ENCODE measurements at regions not wholly inside any gene's neighbourhood (a gene's known extent, or its start where the extent isn't known, plus 50 kb on each side); places are given as distances from the start of the nearest gene placed in this dataset.

GRCh38 chr7:89511900-89512299, 642.4 kb upstream of the STEAP1 start:
- no peaks in the 10 kb centered on the region for H3K27me3 ChIP-seq (ENCODE audit: control insufficient read depth in 2 of 2, insufficient read depth in 2 of 2, low read length in 2 of 2)
- H3K27ac ChIP-seq (ENCODE audit: low read depth in 2 of 2, low read length in 2 of 2) = no peak overlapping the region
- no peaks in the 10 kb centered on the region for H3K9me3 ChIP-seq (ENCODE audit: control insufficient read depth in 2 of 2, low read length in 2 of 2)
- no peak overlapping the region for H3K9ac ChIP-seq (ENCODE audit: low read depth in 1 of 2, low read length in 2 of 2)
- no peaks in the 10 kb centered on the region for H3K4me1 ChIP-seq (ENCODE audit: control insufficient read depth in 2 of 2, insufficient read depth in 2 of 2, low read length in 2 of 2)
- H3K36me3 ChIP-seq (ENCODE audit: control insufficient read depth in 2 of 2, insufficient read depth in 2 of 2, low read length in 2 of 2) = no peaks in the 10 kb centered on the region
- H3K4me3 ChIP-seq (ENCODE audit: low read length in 2 of 2) = no peak overlapping the region

- Histone ChIP-seq H3K36me3 (ENCODE audit: control insufficient read depth in 2 of 2, insufficient read depth in 2 of 2, low read length in 2 of 2) (no peaks in the 10 kb centered on the region), H3K4me1 (ENCODE audit: control insufficient read depth in 2 of 2, insufficient read depth in 2 of 2, low read length in 2 of 2) (no peaks in the 10 kb centered on the region), H3K4me3 (ENCODE audit: low read length in 2 of 2) (no peak overlapping the region), H3K9ac (ENCODE audit: low read depth in 1 of 2, low read length in 2 of 2) (no peak overlapping the region), H3K27me3 (ENCODE audit: control insufficient read depth in 2 of 2, insufficient read depth in 2 of 2, low read length in 2 of 2) (no peaks in the 10 kb centered on the region), H3K9me3 (ENCODE audit: control insufficient read depth in 2 of 2, low read length in 2 of 2) (peaks cover 0 to under 1% of the 10 kb centered on the region in 2 donors), H3K27ac (ENCODE audit: low read depth in 2 of 2, low read length in 2 of 2) (no peak overlapping the region)
Measured at GRCh38 chr7:89514970-89515369, 639.3 kb upstream of the STEAP1 start.

- Histone ChIP-seq H3K4me1 (ENCODE audit: control insufficient read depth in 2 of 2, insufficient read depth in 2 of 2, low read length in 2 of 2) (no peaks in the 10 kb centered on the region), H3K27ac (ENCODE audit: low read depth in 2 of 2, low read length in 2 of 2) (no peak overlapping the region), H3K4me3 (ENCODE audit: low read length in 2 of 2) (no peak overlapping the region), H3K36me3 (ENCODE audit: control insufficient read depth in 2 of 2, insufficient read depth in 2 of 2, low read length in 2 of 2) (no peaks in the 10 kb centered on the region), H3K9me3 (ENCODE audit: control insufficient read depth in 2 of 2, low read length in 2 of 2) (peaks cover 0 to 4% of the 10 kb centered on the region in 2 donors), H3K27me3 (ENCODE audit: control insufficient read depth in 2 of 2, insufficient read depth in 2 of 2, low read length in 2 of 2) (no peaks in the 10 kb centered on the region), H3K9ac (ENCODE audit: low read depth in 1 of 2, low read length in 2 of 2) (no peak overlapping the region)
Measured at GRCh38 chr7:89517815-89518214, 636.5 kb upstream of the STEAP1 start.

GRCh38 chr7:89549768-89550167, 604.5 kb upstream of the STEAP1 start:
- H3K4me3 ChIP-seq (ENCODE audit: low read length in 2 of 2) = no peak overlapping the region
- no peaks in the 10 kb centered on the region for H3K27me3 ChIP-seq (ENCODE audit: control insufficient read depth in 2 of 2, insufficient read depth in 2 of 2, low read length in 2 of 2)
- H3K9ac ChIP-seq (ENCODE audit: low read depth in 1 of 2, low read length in 2 of 2) = no peak overlapping the region
- no peak overlapping the region for H3K27ac ChIP-seq (ENCODE audit: low read depth in 2 of 2, low read length in 2 of 2)
- no peaks in the 10 kb centered on the region for H3K36me3 ChIP-seq (ENCODE audit: control insufficient read depth in 2 of 2, insufficient read depth in 2 of 2, low read length in 2 of 2)
- H3K9me3 ChIP-seq (ENCODE audit: control insufficient read depth in 2 of 2, low read length in 2 of 2) = no peaks in the 10 kb centered on the region
- H3K4me1 ChIP-seq (ENCODE audit: control insufficient read depth in 2 of 2, insufficient read depth in 2 of 2, low read length in 2 of 2) = no peaks in the 10 kb centered on the region

- no peaks in the 10 kb centered on the region for H3K36me3 ChIP-seq (ENCODE audit: control insufficient read depth in 2 of 2, insufficient read depth in 2 of 2, low read length in 2 of 2)
- no peak overlapping the region for H3K27ac ChIP-seq (ENCODE audit: low read depth in 2 of 2, low read length in 2 of 2)
- no peak overlapping the region for H3K4me3 ChIP-seq (ENCODE audit: low read length in 2 of 2)
- H3K9ac ChIP-seq (ENCODE audit: low read depth in 1 of 2, low read length in 2 of 2) = no peak overlapping the region
- no peaks in the 10 kb centered on the region for H3K9me3 ChIP-seq (ENCODE audit: control insufficient read depth in 2 of 2, low read length in 2 of 2)
- H3K27me3 ChIP-seq (ENCODE audit: control insufficient read depth in 2 of 2, insufficient read depth in 2 of 2, low read length in 2 of 2) = no peaks in the 10 kb centered on the region
- no peaks in the 10 kb centered on the region for H3K4me1 ChIP-seq (ENCODE audit: control insufficient read depth in 2 of 2, insufficient read depth in 2 of 2, low read length in 2 of 2)
Measured at GRCh38 chr7:89554209-89554608, 600.1 kb upstream of the STEAP1 start.

- H3K9me3 ChIP-seq (ENCODE audit: control insufficient read depth in 2 of 2, low read length in 2 of 2) = no peaks in the 10 kb centered on the region
- H3K4me1 ChIP-seq (ENCODE audit: control insufficient read depth in 2 of 2, insufficient read depth in 2 of 2, low read length in 2 of 2) = no peaks in the 10 kb centered on the region
- no peaks in the 10 kb centered on the region for H3K36me3 ChIP-seq (ENCODE audit: control insufficient read depth in 2 of 2, insufficient read depth in 2 of 2, low read length in 2 of 2)
- no peak overlapping the region for H3K4me3 ChIP-seq (ENCODE audit: low read length in 2 of 2)
- no peaks in the 10 kb centered on the region for H3K27me3 ChIP-seq (ENCODE audit: control insufficient read depth in 2 of 2, insufficient read depth in 2 of 2, low read length in 2 of 2)
- H3K9ac ChIP-seq (ENCODE audit: low read depth in 1 of 2, low read length in 2 of 2) = no peak overlapping the region
- H3K27ac ChIP-seq (ENCODE audit: low read depth in 2 of 2, low read length in 2 of 2) = no peak overlapping the region
Measured at GRCh38 chr7:89559596-89559995, 594.7 kb upstream of the STEAP1 start.

- Histone ChIP-seq H3K27ac (ENCODE audit: low read depth in 2 of 2, low read length in 2 of 2) (no peak overlapping the region), H3K9ac (ENCODE audit: low read depth in 1 of 2, low read length in 2 of 2) (no peak overlapping the region), H3K4me3 (ENCODE audit: low read length in 2 of 2) (no peak overlapping the region), H3K36me3 (ENCODE audit: control insufficient read depth in 2 of 2, insufficient read depth in 2 of 2, low read length in 2 of 2) (no peaks in the 10 kb centered on the region), H3K9me3 (ENCODE audit: control insufficient read depth in 2 of 2, low read length in 2 of 2) (no peaks in the 10 kb centered on the region), H3K4me1 (ENCODE audit: control insufficient read depth in 2 of 2, insufficient read depth in 2 of 2, low read length in 2 of 2) (no peaks in the 10 kb centered on the region), H3K27me3 (ENCODE audit: control insufficient read depth in 2 of 2, insufficient read depth in 2 of 2, low read length in 2 of 2) (no peaks in the 10 kb centered on the region)
Measured at GRCh38 chr7:89563597-89563996, 590.7 kb upstream of the STEAP1 start.

GRCh38 chr7:89584896-89585295, 569.4 kb upstream of the STEAP1 start:
- Histone ChIP-seq H3K27me3 (ENCODE audit: control insufficient read depth in 2 of 2, insufficient read depth in 2 of 2, low read length in 2 of 2) (no peaks in the 10 kb centered on the region), H3K4me1 (ENCODE audit: control insufficient read depth in 2 of 2, insufficient read depth in 2 of 2, low read length in 2 of 2) (no peaks in the 10 kb centered on the region), H3K9me3 (ENCODE audit: control insufficient read depth in 2 of 2, low read length in 2 of 2) (no peaks in the 10 kb centered on the region), H3K9ac (ENCODE audit: low read depth in 1 of 2, low read length in 2 of 2) (no peak overlapping the region), H3K27ac (ENCODE audit: low read depth in 2 of 2, low read length in 2 of 2) (no peak overlapping the region), H3K4me3 (ENCODE audit: low read length in 2 of 2) (no peak overlapping the region), H3K36me3 (ENCODE audit: control insufficient read depth in 2 of 2, insufficient read depth in 2 of 2, low read length in 2 of 2) (no peaks in the 10 kb centered on the region)

- H3K27ac ChIP-seq (ENCODE audit: low read depth in 2 of 2, low read length in 2 of 2) = no peak overlapping the region
- no peak overlapping the region for H3K4me3 ChIP-seq (ENCODE audit: low read length in 2 of 2)
- H3K4me1 ChIP-seq (ENCODE audit: control insufficient read depth in 2 of 2, insufficient read depth in 2 of 2, low read length in 2 of 2) = no peaks in the 10 kb centered on the region
- H3K9ac ChIP-seq (ENCODE audit: low read depth in 1 of 2, low read length in 2 of 2) = no peak overlapping the region
- H3K27me3 ChIP-seq (ENCODE audit: control insufficient read depth in 2 of 2, insufficient read depth in 2 of 2, low read length in 2 of 2) = no peaks in the 10 kb centered on the region
- H3K36me3 ChIP-seq (ENCODE audit: control insufficient read depth in 2 of 2, insufficient read depth in 2 of 2, low read length in 2 of 2) = no peaks in the 10 kb centered on the region
- H3K9me3 ChIP-seq (ENCODE audit: control insufficient read depth in 2 of 2, low read length in 2 of 2) = no peaks in the 10 kb centered on the region
Measured at GRCh38 chr7:89593125-89593524, 561.1 kb upstream of the STEAP1 start.

GRCh38 chr7:89602984-89603383, 551.3 kb upstream of the STEAP1 start:
- no peaks in the 10 kb centered on the region for H3K27me3 ChIP-seq (ENCODE audit: control insufficient read depth in 2 of 2, insufficient read depth in 2 of 2, low read length in 2 of 2)
- no peaks in the 10 kb centered on the region for H3K9me3 ChIP-seq (ENCODE audit: control insufficient read depth in 2 of 2, low read length in 2 of 2)
- H3K4me1 ChIP-seq (ENCODE audit: control insufficient read depth in 2 of 2, insufficient read depth in 2 of 2, low read length in 2 of 2) = no peaks in the 10 kb centered on the region
- no peaks in the 10 kb centered on the region for H3K36me3 ChIP-seq (ENCODE audit: control insufficient read depth in 2 of 2, insufficient read depth in 2 of 2, low read length in 2 of 2)
- no peak overlapping the region for H3K9ac ChIP-seq (ENCODE audit: low read depth in 1 of 2, low read length in 2 of 2)
- no peak overlapping the region for H3K27ac ChIP-seq (ENCODE audit: low read depth in 2 of 2, low read length in 2 of 2)
- no peak overlapping the region for H3K4me3 ChIP-seq (ENCODE audit: low read length in 2 of 2)

- Histone ChIP-seq H3K36me3 (ENCODE audit: control insufficient read depth in 2 of 2, insufficient read depth in 2 of 2, low read length in 2 of 2) (no peaks in the 10 kb centered on the region), H3K4me3 (ENCODE audit: low read length in 2 of 2) (no peak overlapping the region), H3K27ac (ENCODE audit: low read depth in 2 of 2, low read length in 2 of 2) (no peak overlapping the region), H3K9ac (ENCODE audit: low read depth in 1 of 2, low read length in 2 of 2) (no peak overlapping the region), H3K9me3 (ENCODE audit: control insufficient read depth in 2 of 2, low read length in 2 of 2) (no peaks in the 10 kb centered on the region), H3K4me1 (ENCODE audit: control insufficient read depth in 2 of 2, insufficient read depth in 2 of 2, low read length in 2 of 2) (no peaks in the 10 kb centered on the region), H3K27me3 (ENCODE audit: control insufficient read depth in 2 of 2, insufficient read depth in 2 of 2, low read length in 2 of 2) (no peaks in the 10 kb centered on the region)
Measured at GRCh38 chr7:89605362-89605761, 548.9 kb upstream of the STEAP1 start.

All from mucosa of rectum (tissue), 2 donors.